MM.1S (cell line): ENCODE measurements at regions not wholly inside any gene's neighbourhood (a gene's known extent, or its start where the extent isn't known, plus 50 kb on each side); places are given as distances from the start of the nearest gene placed in this dataset.

Experiments used
- DNase-seq: peaks from one replicate; pipeline ENCODE4 v3.0.0-alpha.2; 2015
- H2AFZ ChIP-seq: fragments of 300-600 bp; sonication (generic); 2 replicates; pipeline ENCODE4 v1.6.0; 2016; ENCODE audit warnings: antibody characterized with exemption, low read length
- H3F3A ChIP-seq: fragments of 300-600 bp; sonication (generic); 2 replicates; pipeline ENCODE4 v1.6.1; 2016; ENCODE audit warnings: mild to moderate bottlenecking, antibody characterized with exemption, low read length, moderate library complexity, mixed read lengths; ENCODE audit not compliant: insufficient read depth
- H3K27ac ChIP-seq: fragments of 300-600 bp; sonication (generic); 2 replicates; pipeline ENCODE4 v1.5.1; 2016; ENCODE audit warnings: mild to moderate bottlenecking, low read length
- H3K27me3 ChIP-seq: fragments of 300-600 bp; sonication (generic); replicated peaks from 2 replicates; pipeline ENCODE4 v1.6.0; 2016; ENCODE audit warnings: low read length; ENCODE audit not compliant: insufficient read depth
- H3K36me3 ChIP-seq: fragments of 300-600 bp; sonication (generic); replicated peaks from 2 replicates; pipeline ENCODE4 v1.6.1; 2016; ENCODE audit warnings: mild to moderate bottlenecking, low read length, mixed read lengths; ENCODE audit not compliant: insufficient read depth
- H3K4me1 ChIP-seq: fragments of 300-600 bp; sonication (generic); 2 replicates; pipeline ENCODE4 v1.6.1; 2016; ENCODE audit warnings: low read length, mixed read lengths
- H3K4me2 ChIP-seq: fragments of 300-600 bp; sonication (generic); 2 replicates; pipeline ENCODE4 v1.6.0; 2016; ENCODE audit warnings: low read depth, low read length
- H3K4me3 ChIP-seq: fragments of 300-600 bp; sonication (generic); 2 replicates; pipeline ENCODE4 v1.5.1; 2016; ENCODE audit warnings: low read length, mixed read lengths
- H3K79me2 ChIP-seq: fragments of 300-600 bp; sonication (generic); 2 replicates; pipeline ENCODE4 v1.6.1; 2016; ENCODE audit warnings: mixed run types, low read length, mixed read lengths
- H3K9ac ChIP-seq: fragments of 300-600 bp; sonication (generic); 2 replicates; pipeline ENCODE4 v1.6.1; 2016; ENCODE audit warnings: low read length, mixed read lengths
- H3K9me2 ChIP-seq: fragments of 300-600 bp; sonication (generic); replicated peaks from 2 replicates; pipeline ENCODE4 v1.6.1; 2016; ENCODE audit warnings: mild to moderate bottlenecking, low read length, mixed read lengths; ENCODE audit not compliant: insufficient read depth
- H3K9me3 ChIP-seq: fragments of 300-600 bp; sonication (generic); replicated peaks from 2 replicates; pipeline ENCODE4 v1.6.1; 2016; ENCODE audit warnings: mild to moderate bottlenecking, low read length, mixed read lengths; ENCODE audit not compliant: insufficient read depth
- H4K20me1 ChIP-seq: fragments of 300-600 bp; sonication (generic); 2 replicates; pipeline ENCODE4 v1.6.1; 2016; ENCODE audit warnings: mild to moderate bottlenecking, low read length, moderate library complexity, mixed read lengths; ENCODE audit not compliant: insufficient read depth
- EZH2 ChIP-seq: fragments of 300-600 bp; sonication (generic); optimal IDR thresholded peaks from 2 replicates; pipeline ENCODE3; 2017; ENCODE audit warnings: low read depth, mild to moderate bottlenecking, antibody characterized with exemption, low read length, mixed read lengths
- EZH2phosphoT487 ChIP-seq: fragments of 300-600 bp; sonication (generic); IDR thresholded peaks from 2 replicates; pipeline ENCODE4 v1.6.1; 2018; ENCODE audit warnings: antibody characterized with exemption, low read length
- TF ChIP-seq, protein P1 (sequence below): fragments of 300-600 bp; sonication (generic); IDR thresholded peaks from 2 replicates; pipeline ENCODE4 v1.5.1; 2016; ENCODE audit warnings: antibody characterized with exemption, low read length, mixed read lengths

DNA sequence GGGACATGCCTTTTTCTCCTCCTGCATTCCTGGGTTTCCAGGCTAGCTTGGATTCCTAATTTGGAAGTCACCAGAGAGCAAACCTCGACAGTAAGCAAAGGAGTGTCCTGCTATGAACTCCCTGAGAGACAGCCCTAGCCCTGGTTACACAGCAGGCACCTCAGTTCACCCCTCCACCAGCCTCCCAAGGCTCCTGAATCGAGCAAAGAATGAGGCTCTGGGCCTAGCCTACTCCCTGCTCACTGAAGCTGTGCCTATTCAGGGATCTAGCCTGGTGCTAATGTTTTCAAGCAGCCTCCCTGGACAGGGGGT, 66.7 kb upstream of the RMDN2 start:
- H3K9me2 ChIP-seq: no peaks in the 10 kb centered on the region
- no peak overlapping the region for H3K4me2 ChIP-seq
- H3K4me3 ChIP-seq: no peak overlapping the region
- H2AFZ ChIP-seq: no peak overlapping the region
- H3K4me1 ChIP-seq: no peaks in the 10 kb centered on the region
- H3K36me3 ChIP-seq: no peaks in the 10 kb centered on the region
- peaks cover 44% of the 10 kb centered on the region for H3K27me3 ChIP-seq
- TF ChIP-seq, protein P1, sequence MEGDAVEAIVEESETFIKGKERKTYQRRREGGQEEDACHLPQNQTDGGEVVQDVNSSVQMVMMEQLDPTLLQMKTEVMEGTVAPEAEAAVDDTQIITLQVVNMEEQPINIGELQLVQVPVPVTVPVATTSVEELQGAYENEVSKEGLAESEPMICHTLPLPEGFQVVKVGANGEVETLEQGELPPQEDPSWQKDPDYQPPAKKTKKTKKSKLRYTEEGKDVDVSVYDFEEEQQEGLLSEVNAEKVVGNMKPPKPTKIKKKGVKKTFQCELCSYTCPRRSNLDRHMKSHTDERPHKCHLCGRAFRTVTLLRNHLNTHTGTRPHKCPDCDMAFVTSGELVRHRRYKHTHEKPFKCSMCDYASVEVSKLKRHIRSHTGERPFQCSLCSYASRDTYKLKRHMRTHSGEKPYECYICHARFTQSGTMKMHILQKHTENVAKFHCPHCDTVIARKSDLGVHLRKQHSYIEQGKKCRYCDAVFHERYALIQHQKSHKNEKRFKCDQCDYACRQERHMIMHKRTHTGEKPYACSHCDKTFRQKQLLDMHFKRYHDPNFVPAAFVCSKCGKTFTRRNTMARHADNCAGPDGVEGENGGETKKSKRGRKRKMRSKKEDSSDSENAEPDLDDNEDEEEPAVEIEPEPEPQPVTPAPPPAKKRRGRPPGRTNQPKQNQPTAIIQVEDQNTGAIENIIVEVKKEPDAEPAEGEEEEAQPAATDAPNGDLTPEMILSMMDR: no peak
- TF ChIP-seq EZH2: no peak
- TF ChIP-seq EZH2phosphoT487: no peak
- H4K20me1 ChIP-seq: no peaks in the 10 kb centered on the region
- H3F3A ChIP-seq: no peaks in the 10 kb centered on the region
- H3K9me3 ChIP-seq: no peaks in the 10 kb centered on the region
- no peak for DNase-seq
- H3K79me2 ChIP-seq: no peaks in the 10 kb centered on the region
- no peak overlapping the region for H3K27ac ChIP-seq
- H3K9ac ChIP-seq: no peak overlapping the region

DNA sequence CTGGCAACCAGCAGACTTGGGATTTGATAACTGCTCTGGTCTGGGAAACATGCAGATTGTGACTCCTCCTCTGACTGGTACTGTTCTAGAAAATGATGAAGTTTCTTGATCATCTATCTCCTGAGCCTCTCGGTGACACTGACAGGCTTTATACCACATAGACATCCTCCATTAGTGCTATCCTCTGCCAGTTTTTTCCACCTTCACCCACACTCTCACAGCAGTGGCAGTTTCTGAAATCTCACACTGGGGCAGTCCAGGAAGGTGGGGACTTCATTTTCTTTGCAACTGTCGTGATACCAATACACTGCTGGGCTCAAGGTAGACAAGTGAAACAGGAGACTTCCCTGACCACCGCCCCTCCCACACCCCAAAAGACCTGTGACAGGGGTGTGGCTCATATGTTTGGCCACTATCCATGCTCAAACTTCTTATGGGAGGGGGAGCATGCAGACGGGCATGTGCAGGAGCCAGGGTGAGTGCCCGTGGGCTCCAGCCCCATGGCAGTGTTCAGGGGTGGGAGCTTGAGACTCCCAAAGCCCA, 66.3 kb upstream of the RMDN2 start:
- Histone ChIP-seq H3K9ac (no peak overlapping the region), H3K4me3 (no peak overlapping the region), H3K27me3 (peaks cover 41% of the 10 kb centered on the region), H2AFZ (no peak overlapping the region), H3K36me3 (no peaks in the 10 kb centered on the region), H3K79me2 (no peaks in the 10 kb centered on the region), H4K20me1 (no peaks in the 10 kb centered on the region), H3K9me2 (no peaks in the 10 kb centered on the region), H3K27ac (no peak overlapping the region), H3F3A (no peaks in the 10 kb centered on the region), H3K4me1 (no peaks in the 10 kb centered on the region), H3K9me3 (no peaks in the 10 kb centered on the region), H3K4me2 (no peak overlapping the region)
- DNase-seq: no peak
- TF ChIP-seq, protein P1: no peak
- TF ChIP-seq EZH2 (no peak), EZH2phosphoT487 (no peak)

DNA sequence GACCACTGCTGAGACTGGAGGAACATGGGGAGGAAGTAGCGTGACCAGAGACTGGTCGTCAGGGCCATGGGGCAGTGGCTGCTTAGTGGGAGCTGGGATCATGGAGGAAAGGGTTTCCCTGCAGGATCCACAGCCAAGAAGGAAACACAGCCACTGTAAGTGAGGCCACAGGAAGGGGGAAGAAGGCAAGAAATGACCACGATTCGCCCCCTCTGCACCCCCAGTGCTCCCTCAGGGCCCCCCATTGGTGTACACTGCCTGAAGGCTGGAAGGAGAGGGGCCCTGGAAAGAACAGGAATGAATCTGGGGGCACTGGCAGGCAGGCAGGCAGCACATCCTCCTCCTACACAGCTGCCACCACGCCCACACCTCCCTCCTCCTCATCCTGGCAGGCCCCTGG, 62.5 kb upstream of the RMDN2 start:
- Histone ChIP-seq H3K4me3 (no peak overlapping the region), H4K20me1 (no peaks in the 10 kb centered on the region), H3F3A (no peaks in the 10 kb centered on the region), H3K79me2 (no peaks in the 10 kb centered on the region), H3K27me3 (peaks cover 11% of the 10 kb centered on the region; the same call in 1 of the 2 replicates), H3K4me2 (no peak overlapping the region), H3K9me3 (no peaks in the 10 kb centered on the region), H3K9ac (no peak overlapping the region), H3K4me1 (no peaks in the 10 kb centered on the region; the same call in 1 of the 2 replicates), H2AFZ (no peak overlapping the region), H3K9me2 (no peaks in the 10 kb centered on the region), H3K36me3 (no peaks in the 10 kb centered on the region), H3K27ac (no peak overlapping the region)
- TF ChIP-seq, protein P1: no peak
- TF ChIP-seq EZH2 (no peak), EZH2phosphoT487 (no peak)
- DNase-seq: no peak
